ENCODE measurements at regions not wholly inside any gene's neighbourhood (a gene's known extent, or its start where the extent isn't known, plus 50 kb on each side); places are given as distances from the start of the nearest gene placed in this dataset.

DNA sequence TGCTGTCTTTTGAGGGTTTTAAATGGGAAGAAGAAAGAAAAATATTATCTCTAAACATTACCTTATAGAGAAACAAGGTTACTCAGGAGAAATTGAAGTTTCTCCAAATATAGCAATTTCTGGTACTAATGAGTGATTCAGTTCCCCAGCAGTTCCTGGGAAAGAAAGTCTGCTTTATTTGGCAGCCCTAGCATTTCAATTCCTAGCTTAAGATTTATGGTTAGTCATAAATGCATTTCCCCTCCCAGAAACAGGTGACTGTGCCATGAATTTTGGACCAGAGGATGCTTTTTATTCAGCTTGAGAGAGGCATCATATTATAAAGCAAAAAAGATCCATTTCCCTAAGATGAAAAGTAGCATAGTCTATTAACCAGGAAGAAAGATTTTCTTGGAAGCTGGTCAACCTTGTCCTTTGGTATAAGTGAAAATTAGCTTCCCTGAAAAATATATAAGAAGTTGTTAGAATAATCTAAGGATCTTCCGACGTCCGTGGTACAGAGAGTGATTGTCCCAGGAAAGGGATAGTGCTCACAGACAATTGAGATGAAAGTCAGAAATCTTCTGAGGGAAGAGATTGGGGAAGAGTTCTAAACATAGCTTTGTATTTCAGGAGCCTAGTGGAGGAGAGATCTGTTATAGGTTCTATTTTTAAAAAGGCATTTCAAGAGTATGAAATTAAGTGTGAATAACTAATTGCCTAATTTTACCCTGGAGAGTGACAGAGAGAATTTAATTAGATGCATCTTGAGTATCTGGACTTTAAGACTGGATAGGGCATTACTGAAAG lies 164.9 kb downstream of the ESM1 start:
- no peaks in the 10 kb centered on the region for H3K4me1 ChIP-seq (ENCODE audit: control insufficient read depth in 1 of 2, insufficient read depth in 2 of 2, low read length in 2 of 2)
- intact Hi-C loops (cut with micrococcal nuclease): no loop called here
- H3K27ac ChIP-seq (ENCODE audit: low read depth, low read length): no peak overlapping the region
- POLR2A ChIA-PET: no interaction called here
- BruUV-seq (replicated peaks): no TSS peak
- no peak overlapping the region for H3K4me2 ChIP-seq (ENCODE audit: low read length)
- no peak overlapping the region for H3K9ac ChIP-seq (ENCODE audit: low read length)
- no peak for ATAC-seq
- H2AFZ ChIP-seq (ENCODE audit: low read depth, low read length, poor library complexity, severe bottlenecking): no peak overlapping the region
- H3K9me2 ChIP-seq (ENCODE audit: insufficient read depth): no peaks in the 10 kb centered on the region
- TF ChIP-seq ELF1 (IDR thresholded peaks at IDR 0.05; ENCODE audit: borderline replicate concordance, low read depth) (no peak), ZNF274 (IDR thresholded peaks at IDR 0.05; ENCODE audit: low read depth, low read length) (no peak), CEBPB (IDR thresholded peaks at IDR 0.05; ENCODE audit: low read depth) (no peak), ZFX (IDR thresholded peaks at IDR 0.05) (no peak), YY1 (IDR thresholded peaks at IDR 0.05; ENCODE audit: extremely low read depth, insufficient replicate concordance, low read depth, low read length) (no peak)
- H3K4me3 ChIP-seq (replicated peaks in 1 of 2; ENCODE audit: low read depth in 1 of 2, low read length in 2 of 2): no peak overlapping the region
- H3K9me3 ChIP-seq (ENCODE audit: control insufficient read depth in 1 of 2, insufficient read depth in 1 of 2, low read depth in 1 of 2, low read length in 2 of 2): no peaks in the 10 kb centered on the region
- H4K20me1 ChIP-seq (ENCODE audit: insufficient read depth): no peaks in the 10 kb centered on the region
- no peaks in the 10 kb centered on the region for H3K36me3 ChIP-seq (ENCODE audit: control insufficient read depth in 1 of 2, insufficient read depth in 2 of 2, low read length in 2 of 2)
- no peak for DNase-seq (ENCODE audit: low read depth, low spot score)
- CTCF ChIA-PET: no interaction called here
- RAD21 ChIA-PET (ENCODE audit: low non-redundant PET in 1 of 2, low total read pairs in 2 of 2, uncharacterized antibody in 2 of 2, unreplicated experiment in 2 of 2): no interaction called here
- no peaks in the 10 kb centered on the region for H3K27me3 ChIP-seq (ENCODE audit: insufficient read depth, low read length)
- no peaks in the 10 kb centered on the region for H3K79me2 ChIP-seq (ENCODE audit: insufficient read depth, low read length)

DNA sequence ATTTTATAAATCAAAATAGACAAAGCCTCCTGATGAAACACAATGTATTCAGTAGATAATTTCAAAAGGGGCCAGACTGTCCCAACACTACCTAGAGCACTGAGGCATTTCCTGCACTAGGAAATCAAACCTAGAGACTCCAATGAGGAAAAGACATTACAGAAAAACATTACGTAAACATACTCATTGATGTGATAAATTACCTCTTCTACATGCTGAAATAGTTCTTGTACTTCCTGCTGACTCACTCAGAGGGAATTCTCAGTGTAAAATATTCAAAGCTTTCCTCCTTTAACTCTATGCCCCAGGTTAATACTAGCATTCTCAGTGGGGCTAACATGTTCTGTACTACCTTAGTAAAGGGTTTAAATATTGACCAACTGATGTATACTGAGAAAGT lies 178.0 kb downstream of the ESM1 start:
- TF ChIP-seq ELF1 (IDR thresholded peaks at IDR 0.05; ENCODE audit: borderline replicate concordance, low read depth) (no peak), FOSL1 (IDR thresholded peaks at IDR 0.05; ENCODE audit: low read depth) (0 out of 2 replicates have a peak, but pooled peaks have one; percentile 38), SP1 (IDR thresholded peaks at IDR 0.05; ENCODE audit: low read depth) (peak; percentile 15; the same call in 1 of the 2 replicates), ZFX (IDR thresholded peaks at IDR 0.05) (no peak), ZNF274 (IDR thresholded peaks at IDR 0.05; ENCODE audit: low read depth, low read length) (no peak), CEBPB (IDR thresholded peaks at IDR 0.05; ENCODE audit: low read depth) (peak; percentile 52)
- TF ChIP-seq, protein P1, sequence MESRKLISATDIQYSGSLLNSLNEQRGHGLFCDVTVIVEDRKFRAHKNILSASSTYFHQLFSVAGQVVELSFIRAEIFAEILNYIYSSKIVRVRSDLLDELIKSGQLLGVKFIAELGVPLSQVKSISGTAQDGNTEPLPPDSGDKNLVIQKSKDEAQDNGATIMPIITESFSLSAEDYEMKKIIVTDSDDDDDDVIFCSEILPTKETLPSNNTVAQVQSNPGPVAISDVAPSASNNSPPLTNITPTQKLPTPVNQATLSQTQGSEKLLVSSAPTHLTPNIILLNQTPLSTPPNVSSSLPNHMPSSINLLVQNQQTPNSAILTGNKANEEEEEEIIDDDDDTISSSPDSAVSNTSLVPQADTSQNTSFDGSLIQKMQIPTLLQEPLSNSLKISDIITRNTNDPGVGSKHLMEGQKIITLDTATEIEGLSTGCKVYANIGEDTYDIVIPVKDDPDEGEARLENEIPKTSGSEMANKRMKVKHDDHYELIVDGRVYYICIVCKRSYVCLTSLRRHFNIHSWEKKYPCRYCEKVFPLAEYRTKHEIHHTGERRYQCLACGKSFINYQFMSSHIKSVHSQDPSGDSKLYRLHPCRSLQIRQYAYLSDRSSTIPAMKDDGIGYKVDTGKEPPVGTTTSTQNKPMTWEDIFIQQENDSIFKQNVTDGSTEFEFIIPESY (IDR thresholded peaks at IDR 0.05; ENCODE audit: extremely low read depth, insufficient replicate concordance, low read length): no peak
- TF ChIP-seq, protein P2, sequence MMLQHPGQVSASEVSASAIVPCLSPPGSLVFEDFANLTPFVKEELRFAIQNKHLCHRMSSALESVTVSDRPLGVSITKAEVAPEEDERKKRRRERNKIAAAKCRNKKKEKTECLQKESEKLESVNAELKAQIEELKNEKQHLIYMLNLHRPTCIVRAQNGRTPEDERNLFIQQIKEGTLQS (IDR thresholded peaks at IDR 0.05): no peak
- no peak overlapping the region for H3K27ac ChIP-seq (ENCODE audit: low read depth, low read length)
- no peaks in the 10 kb centered on the region for H3K9me3 ChIP-seq (ENCODE audit: control insufficient read depth in 1 of 2, insufficient read depth in 1 of 2, low read depth in 1 of 2, low read length in 2 of 2)
- ATAC-seq (0 out of 2 replicates have a peak, but pooled peaks have one; percentile 17), DNase-seq (ENCODE audit: low read depth, low spot score) (no peak)
- CTCF ChIA-PET: no interaction called here
- RAD21 ChIA-PET (ENCODE audit: low non-redundant PET in 1 of 2, low total read pairs in 2 of 2, uncharacterized antibody in 2 of 2, unreplicated experiment in 2 of 2): no interaction called here
- no peak overlapping the region for H2AFZ ChIP-seq (ENCODE audit: low read depth, low read length, poor library complexity, severe bottlenecking)
- H3K79me2 ChIP-seq (ENCODE audit: insufficient read depth, low read length): no peaks in the 10 kb centered on the region
- H3K4me3 ChIP-seq (replicated peaks in 1 of 2; ENCODE audit: low read depth in 1 of 2, low read length in 2 of 2): no peak overlapping the region
- no peaks in the 10 kb centered on the region for H3K36me3 ChIP-seq (ENCODE audit: control insufficient read depth in 1 of 2, insufficient read depth in 2 of 2, low read length in 2 of 2)
- no peaks in the 10 kb centered on the region for H3K27me3 ChIP-seq (ENCODE audit: insufficient read depth, low read length)
- H3K4me1 ChIP-seq (ENCODE audit: control insufficient read depth in 1 of 2, insufficient read depth in 2 of 2, low read length in 2 of 2): peaks cover 0 to 8% of the 10 kb centered on the region in 2 experiments; a peak in 2 of 4 replicates
- H4K20me1 ChIP-seq (ENCODE audit: insufficient read depth): no peaks in the 10 kb centered on the region
- intact Hi-C loops (cut with micrococcal nuclease): no loop called here
- no peak overlapping the region for H3K9ac ChIP-seq (ENCODE audit: low read length)
- peak overlapping the region; percentile 33 for H3K4me2 ChIP-seq (ENCODE audit: low read length)
- H3K9me2 ChIP-seq (ENCODE audit: insufficient read depth): no peaks in the 10 kb centered on the region
- BruUV-seq (replicated peaks): no TSS peak
- POLR2A ChIA-PET: no interaction called here

All from HCT116 (cell line).